NCI-H128 (cell line): ENCODE measurements at regions not wholly inside any gene's neighbourhood (a gene's known extent, or its start where the extent isn't known, plus 50 kb on each side); places are given as distances from the start of the nearest gene placed in this dataset.

Experiments
- DNase-seq: peaks from one replicate; lab custom pipeline; 2025; ENCODE audit not compliant: unreplicated experiment; lab: John Stamatoyannopoulos, UW

DNA sequence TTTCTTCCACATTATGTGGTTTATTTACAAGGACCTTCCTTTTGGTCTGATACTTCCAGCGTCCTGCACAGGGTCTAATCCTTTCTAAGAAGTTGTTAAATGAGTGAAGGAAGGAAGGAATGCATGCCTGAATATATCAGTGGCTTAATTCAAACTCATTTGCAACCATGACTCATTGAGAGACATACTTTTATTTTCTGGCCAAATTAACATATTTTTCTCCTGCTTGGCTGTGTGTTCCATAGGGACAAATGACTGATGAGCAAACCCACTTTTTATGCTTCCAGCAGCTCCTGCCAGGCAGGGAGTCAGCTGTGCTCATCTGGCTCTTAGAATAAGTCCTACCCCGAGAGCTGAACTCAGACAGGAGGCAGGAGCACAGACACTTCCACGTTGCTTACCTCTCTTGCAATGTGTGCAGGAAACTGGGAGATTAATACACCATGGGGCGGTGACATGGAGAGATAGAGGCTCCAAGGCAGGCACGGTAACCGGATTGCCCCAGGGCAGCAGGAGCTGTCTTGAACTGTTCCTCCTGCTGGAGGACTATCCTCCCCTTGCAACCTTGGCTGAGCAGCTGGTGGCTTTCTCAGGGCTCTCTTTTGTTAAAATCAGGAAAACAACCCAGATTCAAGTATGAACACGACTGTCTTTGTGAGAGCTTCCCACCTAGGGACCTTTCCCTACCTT is 667.5 kb upstream of the HS6ST1 start:
- DNase-seq, result no peak

- no peak for DNase-seq
Observed at GRCh38 chr2:128986867-128987268, 668.2 kb upstream of the HS6ST1 start.

- no peak for DNase-seq
Observed at GRCh38 chr2:128988326-128988725, 669.7 kb upstream of the HS6ST1 start.

- no peak for DNase-seq
Observed at GRCh38 chr2:128988967-128989366, 670.3 kb upstream of the HS6ST1 start.

- DNase-seq, result no peak
Observed at GRCh38 chr2:128995086-128995485, 676.4 kb upstream of the HS6ST1 start.

DNA sequence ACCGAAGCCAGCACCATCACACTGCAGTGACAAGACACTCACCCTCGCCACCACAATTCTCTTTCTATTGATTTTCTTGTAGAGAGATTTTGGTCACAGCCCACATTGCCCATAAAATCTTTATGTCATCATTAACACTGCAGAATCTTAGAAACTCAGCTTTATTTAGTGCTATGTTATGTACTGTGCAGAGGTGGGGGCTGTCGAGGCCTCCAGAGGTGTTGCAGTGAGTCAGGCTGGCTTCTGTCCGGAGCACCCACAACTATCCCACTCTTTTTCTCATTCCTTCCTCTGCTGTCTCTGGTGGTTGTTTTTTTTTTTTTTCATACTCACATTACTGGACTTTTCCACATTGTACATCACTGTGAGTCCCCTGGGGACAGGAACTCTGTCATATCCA is 677.4 kb upstream of the HS6ST1 start:
- DNase-seq, result no peak

- DNase-seq, result no peak
Observed at GRCh38 chr2:128997166-128997866, 678.6 kb upstream of the HS6ST1 start.

DNA sequence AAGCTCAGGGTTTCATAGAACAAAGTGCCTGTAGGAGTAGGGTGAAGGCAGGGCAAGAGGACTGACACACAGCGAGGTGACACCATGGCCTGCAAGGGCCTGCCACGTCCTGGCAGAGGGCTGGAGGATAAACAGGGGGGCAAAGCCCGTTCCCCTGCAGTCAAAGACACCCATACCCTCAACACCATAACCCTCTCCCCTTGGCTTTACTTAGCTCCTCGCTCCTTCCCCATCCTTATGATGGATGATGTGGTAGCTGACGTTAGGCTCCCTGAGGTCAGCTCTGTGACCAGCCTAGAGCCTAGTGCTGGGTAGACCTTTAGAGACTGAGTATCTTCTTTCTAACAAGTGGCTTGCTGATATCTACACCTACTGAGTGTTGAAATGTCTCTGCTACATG is 683.3 kb upstream of the HS6ST1 start:
- DNase-seq, result no peak

DNA sequence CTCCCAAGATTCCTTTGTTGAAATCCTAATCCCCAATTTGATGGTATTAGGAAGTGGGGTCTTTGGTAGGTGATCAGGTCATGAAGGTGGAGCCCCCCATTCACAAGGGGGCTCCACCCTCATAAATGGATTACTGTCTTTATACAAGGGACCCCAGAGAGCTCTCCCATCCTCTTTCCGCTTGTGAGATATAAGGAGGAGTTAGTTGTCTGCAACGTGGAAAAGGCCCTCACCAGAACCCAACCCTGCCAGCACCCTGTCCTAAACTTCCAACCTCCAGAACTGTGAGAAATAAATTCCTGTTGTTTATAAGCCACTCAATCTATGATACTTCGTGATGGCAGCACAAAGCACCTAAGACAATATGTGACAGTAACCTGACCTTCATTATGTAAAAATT is 684.1 kb upstream of the HS6ST1 start:
- DNase-seq, result no peak

GRCh38 chr2:129004485-129004884 is 685.8 kb upstream of the HS6ST1 start:
- no peak for DNase-seq

DNA sequence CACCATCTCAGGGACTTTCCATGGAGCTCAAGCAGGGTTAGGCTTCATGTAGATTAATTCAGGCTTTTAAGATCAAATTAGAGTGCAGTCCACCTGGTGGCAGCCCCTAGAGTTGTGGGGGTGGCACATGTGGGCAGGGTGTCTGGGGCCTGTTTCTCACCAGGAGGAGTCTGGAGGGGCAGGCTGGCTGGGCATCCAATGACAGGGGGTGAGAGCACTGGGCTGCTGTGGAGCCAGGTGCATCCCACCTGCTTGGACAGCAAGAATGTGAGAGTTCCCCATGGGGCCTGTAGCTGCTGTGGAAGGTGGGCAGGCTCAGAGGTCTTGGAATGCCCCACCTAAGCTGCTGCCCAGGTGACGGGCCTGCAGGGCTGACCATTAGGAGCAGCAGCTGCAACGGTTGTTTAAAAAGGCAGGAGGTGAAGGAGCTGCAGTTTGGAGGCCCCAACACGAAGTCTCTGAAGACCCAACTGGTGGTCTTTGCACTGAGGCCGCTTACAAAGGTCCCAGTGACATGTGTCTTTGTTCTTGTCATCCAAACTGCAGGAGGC is 686.3 kb upstream of the HS6ST1 start:
- no peak for DNase-seq

- no peak for DNase-seq
Observed at GRCh38 chr2:129006135-129006886, 687.6 kb upstream of the HS6ST1 start.

DNA sequence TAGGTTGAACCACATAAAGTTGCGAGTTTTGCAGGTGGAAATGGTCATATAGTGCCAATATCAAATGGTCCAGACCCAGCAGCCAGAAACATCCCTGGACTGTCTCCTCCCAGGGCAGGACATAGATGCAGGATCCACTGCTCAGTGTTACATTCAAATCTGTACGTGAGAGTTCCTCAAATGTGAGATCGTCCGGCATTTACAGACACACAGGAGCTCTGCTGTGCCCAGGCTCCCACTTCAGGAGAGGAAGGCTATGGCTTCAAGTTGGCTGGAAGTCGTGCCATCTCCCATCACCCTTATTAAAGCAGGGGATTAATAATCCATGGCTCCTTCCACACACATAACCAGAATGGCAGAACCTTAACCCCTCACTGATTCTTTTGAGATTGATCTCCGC is 688.2 kb upstream of the HS6ST1 start:
- DNase-seq, result no peak

DNA sequence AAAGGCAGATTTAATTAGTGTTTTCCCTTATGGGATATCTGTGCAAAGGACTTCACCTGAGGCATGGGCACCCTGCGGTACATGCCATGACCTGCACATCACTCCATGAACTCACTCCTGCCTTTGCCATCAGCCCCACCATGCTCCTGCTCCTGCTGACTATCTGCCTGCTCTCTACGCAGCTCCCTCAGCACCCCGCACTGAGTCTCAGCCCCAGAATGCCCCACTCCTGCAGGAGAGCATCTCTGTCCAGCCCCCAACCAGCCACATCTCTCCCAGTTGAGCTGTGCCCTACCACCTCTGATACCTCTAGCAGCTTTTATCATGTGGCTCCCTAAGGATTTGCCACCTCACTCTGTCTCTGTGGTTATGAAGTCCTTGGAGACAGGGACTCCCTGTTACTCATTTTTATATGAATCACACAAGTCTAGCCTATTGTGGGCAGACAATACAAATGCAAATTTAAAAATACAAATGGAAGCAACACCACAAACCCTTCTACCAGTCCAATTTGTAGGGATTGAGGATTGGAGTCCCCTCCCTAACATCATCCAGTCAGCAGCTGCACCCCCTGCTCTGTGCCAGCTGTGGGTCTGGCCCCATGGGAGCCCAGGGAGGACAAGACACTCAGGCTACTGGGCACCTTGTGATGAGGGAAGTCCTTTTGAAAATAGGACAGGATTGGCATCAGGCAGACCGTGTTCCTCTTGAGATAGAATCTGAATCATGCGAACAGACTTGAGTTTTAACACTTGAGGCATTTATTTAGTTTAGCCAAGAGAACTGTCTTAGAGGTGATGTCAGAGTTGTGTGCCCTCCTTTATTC is 689.6 kb upstream of the HS6ST1 start:
- DNase-seq, result no peak

DNA sequence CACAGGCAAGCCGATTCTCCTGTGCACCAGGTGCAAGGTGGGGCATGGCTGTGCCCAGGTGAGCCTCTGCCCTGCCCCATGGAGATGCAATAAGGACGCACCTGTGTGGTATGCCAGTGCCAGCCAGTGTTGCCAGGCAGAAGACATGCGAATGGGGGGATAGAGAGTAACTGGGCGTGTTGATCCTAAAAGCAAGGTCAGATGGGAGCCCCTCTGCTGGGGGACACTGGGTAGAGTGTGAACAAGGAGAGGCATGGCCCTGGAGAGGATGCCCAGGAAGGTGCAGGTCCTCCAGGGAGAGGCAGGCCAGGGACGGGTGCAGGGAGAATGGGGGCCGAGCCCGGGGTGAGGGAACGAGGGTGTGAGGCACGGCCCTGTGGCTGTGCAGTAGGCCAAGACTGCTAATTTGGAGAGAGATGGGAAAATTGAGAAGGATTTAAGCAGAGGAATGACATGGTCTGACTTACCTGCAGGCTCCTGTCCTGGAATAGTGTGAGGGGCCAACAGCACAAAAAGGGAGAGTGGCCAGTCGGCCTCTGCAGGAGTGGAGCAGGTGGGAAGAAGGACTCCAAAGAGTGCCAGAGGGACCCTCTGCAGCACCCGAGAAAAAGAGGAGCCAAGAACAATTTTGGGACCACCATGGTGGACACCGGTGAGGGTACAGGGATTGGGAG is 690.4 kb upstream of the HS6ST1 start:
- no peak for DNase-seq

GRCh38 chr2:129009555-129010146 is 691.0 kb upstream of the HS6ST1 start:
- no peak for DNase-seq

DNA sequence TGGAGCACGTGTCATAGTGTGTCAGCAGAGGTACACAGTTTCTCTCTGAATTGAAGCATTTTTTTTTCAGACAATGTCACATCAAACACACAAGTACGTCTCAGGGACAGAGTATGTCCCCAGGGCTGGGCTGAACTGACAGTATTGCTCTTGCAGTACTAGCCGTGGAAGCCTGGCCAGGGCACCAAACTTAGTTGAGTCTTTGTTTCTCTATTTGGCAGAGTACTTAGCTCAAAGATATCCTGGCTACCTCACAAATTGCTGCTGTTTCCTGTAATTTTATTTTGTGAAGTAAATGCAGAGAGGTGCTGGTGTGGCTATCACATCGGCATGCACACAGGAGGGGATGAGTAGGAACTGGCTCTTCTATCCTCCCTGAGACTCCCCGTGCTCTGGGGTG is 691.6 kb upstream of the HS6ST1 start:
- no peak for DNase-seq

GRCh38 chr2:129011466-129012061 is 692.9 kb upstream of the HS6ST1 start:
- DNase-seq, result no peak

DNA sequence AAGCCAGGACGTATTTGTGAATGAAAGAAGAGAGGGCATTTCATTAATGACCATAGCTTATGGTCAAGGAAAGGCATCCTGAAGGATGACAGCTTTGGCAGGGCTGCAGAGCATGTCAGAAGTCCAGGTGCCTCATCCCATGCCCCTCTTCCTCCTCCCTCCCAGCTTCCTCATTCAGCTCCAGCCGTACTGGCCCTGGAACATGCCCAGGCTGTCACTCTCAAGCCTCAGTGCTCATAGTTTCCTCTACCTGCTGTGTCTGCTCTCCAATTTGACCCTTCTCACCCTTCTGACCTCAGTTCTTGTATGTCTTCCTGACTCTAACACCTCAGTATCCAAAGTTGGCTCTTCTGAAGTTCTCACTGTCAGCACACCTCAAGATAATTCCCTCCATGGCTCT is 695.8 kb upstream of the HS6ST1 start:
- no peak for DNase-seq
